GM23338 (cell line): ENCODE measurements at regions not wholly inside any gene's neighbourhood (a gene's known extent, or its start where the extent isn't known, plus 50 kb on each side); places are given as distances from the start of the nearest gene placed in this dataset.

ENCODE experiments used
- ATAC-seq: fragments of 200-7000 bp; cut with Tn5 transposase; 3 replicates; pipeline ENCODE4 v1.9.1; 2020
- DNase-seq: peaks from one replicate; pipeline ENCODE4 v3.0.0-alpha.2; 2015; ENCODE audit warnings: low spot score
- H2AFZ ChIP-seq: fragments of 200-600 bp; sonication (generic); 2 replicates; pipeline ENCODE4 v1.8.0; 2016; ENCODE audit warnings: antibody characterized with exemption, mild to moderate bottlenecking, moderate library complexity
- H3F3A ChIP-seq: fragments of 200-600 bp; sonication (generic); replicated peaks from 2 replicates; pipeline ENCODE4 v1.8.0; 2017; ENCODE audit warnings: antibody characterized with exemption, mixed run types, low read depth
- H3K27ac ChIP-seq: fragments of 200-600 bp; sonication (generic); 2 replicates; pipeline ENCODE4 v1.6.1; 2016; ENCODE audit warnings: low read depth
- H3K27me3 ChIP-seq: fragments of 200-600 bp; sonication (generic); 2 replicates; pipeline ENCODE4 v1.8.0; 2016; ENCODE audit warnings: mild to moderate bottlenecking, mixed run types, moderate library complexity; ENCODE audit not compliant: insufficient read depth
- H3K36me3 ChIP-seq: fragments of 200-600 bp; sonication (generic); 2 replicates; pipeline ENCODE4 v1.8.0; 2016; ENCODE audit warnings: mild to moderate bottlenecking; ENCODE audit not compliant: insufficient read depth
- H3K4me1 ChIP-seq: fragments of 200-600 bp; sonication (generic); 2 replicates; pipeline ENCODE4 v1.8.0; 2016; ENCODE audit warnings: mild to moderate bottlenecking, moderate library complexity; ENCODE audit not compliant: insufficient read depth
- H3K4me2 ChIP-seq: fragments of 200-600 bp; sonication (generic); 2 replicates; pipeline ENCODE4 v1.7.1; 2017; ENCODE audit warnings: mixed run types
- H3K4me3 ChIP-seq: fragments of 200-600 bp; sonication (generic); 2 replicates; pipeline ENCODE4 v1.6.1; 2016; ENCODE audit warnings: mixed run types
- H3K79me2 ChIP-seq: fragments of 200-600 bp; sonication (generic); replicated peaks from 2 replicates; pipeline ENCODE4 v1.8.0; 2017; ENCODE audit warnings: mild to moderate bottlenecking; ENCODE audit not compliant: insufficient read depth
- H3K9me2 ChIP-seq: fragments of 200-600 bp; sonication (generic); 2 replicates; pipeline ENCODE4 v1.8.0; 2017; ENCODE audit not compliant: insufficient read depth
- H4K20me1 ChIP-seq: fragments of 200-600 bp; sonication (generic); replicated peaks from 2 replicates; pipeline ENCODE4 v1.8.0; 2017; ENCODE audit warnings: mild to moderate bottlenecking; ENCODE audit not compliant: insufficient read depth
- H3K27ac Mint-ChIP-seq: 2 replicates; pipeline ENCODE4 v1.8.0; 2020; ENCODE audit warnings: inconsistent platforms, mild to moderate bottlenecking, moderate library complexity, mixed read lengths
- H3K27me3 Mint-ChIP-seq: 3 replicates; pipeline ENCODE4 v1.8.0; 2022; ENCODE audit warnings: low read depth, mild to moderate bottlenecking, moderate library complexity, mixed read lengths, inconsistent platforms; ENCODE audit not compliant: insufficient read depth, poor library complexity
- H3K36me3 Mint-ChIP-seq: 3 replicates; pipeline ENCODE4 v1.8.0; 2021; ENCODE audit warnings: low read depth, mild to moderate bottlenecking, inconsistent platforms, moderate library complexity, mixed read lengths
- H3K4me1 Mint-ChIP-seq: 3 replicates; pipeline ENCODE4 v1.8.0; 2020; ENCODE audit warnings: mild to moderate bottlenecking, inconsistent platforms, mixed read lengths
- H3K4me3 Mint-ChIP-seq: 3 replicates; pipeline ENCODE4 v1.8.0; 2021; ENCODE audit warnings: moderate library complexity, mild to moderate bottlenecking, inconsistent platforms, mixed read lengths
- H3K9me3 Mint-ChIP-seq: 3 replicates; pipeline ENCODE4 v1.8.0; 2020; ENCODE audit warnings: moderate library complexity, mild to moderate bottlenecking, inconsistent platforms, mixed read lengths
- EZH2 ChIP-seq: fragments of 200-600 bp; sonication (generic); IDR thresholded peaks from one replicate; pipeline ENCODE4 v1.8.0; 2017; ENCODE audit warnings: antibody characterized with exemption, mild to moderate bottlenecking, low read depth; ENCODE audit not compliant: unreplicated experiment
- JUNB ChIP-seq: IDR thresholded peaks from one replicate; pipeline ENCODE4 v1.6.1; 2016; ENCODE audit warnings: antibody characterized with exemption; ENCODE audit not compliant: unreplicated experiment
- POLR2AphosphoS5 ChIP-seq: IDR thresholded peaks from 2 replicates; pipeline ENCODE4 v1.6.1; 2016; ENCODE audit warnings: antibody characterized with exemption, low read depth
- STAT1 ChIP-seq: IDR thresholded peaks from one replicate; pipeline ENCODE4 v1.6.1; 2016; ENCODE audit warnings: antibody characterized with exemption; ENCODE audit not compliant: unreplicated experiment
- TF ChIP-seq, protein P1 (sequence below): fragments of 250-450 bp; sonication (Bioruptor Pico); IDR thresholded peaks from 2 replicates; pipeline ENCODE4 v1.5.0; 2020; ENCODE audit warnings: mild to moderate bottlenecking, moderate library complexity
- TF ChIP-seq, protein P2 (sequence below), 2 experiments: fragments of 200-600 bp in 1 of 2; sonication (generic) in 1 of 2; conservative IDR thresholded peaks; 2 replicates each; pipeline versions ENCODE4 v1.5.1 to v1.6.1; 2016 to 2017; ENCODE audit warnings: antibody characterized with exemption in 2 of 2, low read depth in 2 of 2, mild to moderate bottlenecking in 2 of 2, moderate library complexity in 1 of 2
- TF ChIP-seq, protein P3 (sequence below): IDR thresholded peaks from 2 replicates; pipeline ENCODE4 v1.6.1; 2016; ENCODE audit warnings: antibody characterized with exemption

DNA sequence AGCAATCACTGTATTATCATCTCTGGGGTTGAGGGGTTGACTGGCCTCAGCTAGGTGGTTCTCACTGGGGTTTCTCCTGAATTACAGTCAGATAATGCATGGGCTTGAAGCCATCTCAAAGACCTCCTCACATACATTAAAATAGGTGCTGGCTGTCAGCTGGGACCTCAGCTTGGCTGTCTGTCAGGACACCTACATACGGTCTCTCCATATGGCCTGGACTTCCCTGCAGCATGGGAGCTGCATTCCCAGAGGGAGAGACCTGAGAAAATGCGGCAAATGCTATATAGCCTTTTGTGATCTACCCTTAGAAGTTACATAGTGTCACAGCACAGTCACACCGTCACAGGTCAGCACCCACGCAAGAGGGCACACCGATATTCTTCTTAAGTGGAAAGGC, 93.6 kb downstream of the TSEN15 start (continued):
- TF ChIP-seq, protein P1, sequence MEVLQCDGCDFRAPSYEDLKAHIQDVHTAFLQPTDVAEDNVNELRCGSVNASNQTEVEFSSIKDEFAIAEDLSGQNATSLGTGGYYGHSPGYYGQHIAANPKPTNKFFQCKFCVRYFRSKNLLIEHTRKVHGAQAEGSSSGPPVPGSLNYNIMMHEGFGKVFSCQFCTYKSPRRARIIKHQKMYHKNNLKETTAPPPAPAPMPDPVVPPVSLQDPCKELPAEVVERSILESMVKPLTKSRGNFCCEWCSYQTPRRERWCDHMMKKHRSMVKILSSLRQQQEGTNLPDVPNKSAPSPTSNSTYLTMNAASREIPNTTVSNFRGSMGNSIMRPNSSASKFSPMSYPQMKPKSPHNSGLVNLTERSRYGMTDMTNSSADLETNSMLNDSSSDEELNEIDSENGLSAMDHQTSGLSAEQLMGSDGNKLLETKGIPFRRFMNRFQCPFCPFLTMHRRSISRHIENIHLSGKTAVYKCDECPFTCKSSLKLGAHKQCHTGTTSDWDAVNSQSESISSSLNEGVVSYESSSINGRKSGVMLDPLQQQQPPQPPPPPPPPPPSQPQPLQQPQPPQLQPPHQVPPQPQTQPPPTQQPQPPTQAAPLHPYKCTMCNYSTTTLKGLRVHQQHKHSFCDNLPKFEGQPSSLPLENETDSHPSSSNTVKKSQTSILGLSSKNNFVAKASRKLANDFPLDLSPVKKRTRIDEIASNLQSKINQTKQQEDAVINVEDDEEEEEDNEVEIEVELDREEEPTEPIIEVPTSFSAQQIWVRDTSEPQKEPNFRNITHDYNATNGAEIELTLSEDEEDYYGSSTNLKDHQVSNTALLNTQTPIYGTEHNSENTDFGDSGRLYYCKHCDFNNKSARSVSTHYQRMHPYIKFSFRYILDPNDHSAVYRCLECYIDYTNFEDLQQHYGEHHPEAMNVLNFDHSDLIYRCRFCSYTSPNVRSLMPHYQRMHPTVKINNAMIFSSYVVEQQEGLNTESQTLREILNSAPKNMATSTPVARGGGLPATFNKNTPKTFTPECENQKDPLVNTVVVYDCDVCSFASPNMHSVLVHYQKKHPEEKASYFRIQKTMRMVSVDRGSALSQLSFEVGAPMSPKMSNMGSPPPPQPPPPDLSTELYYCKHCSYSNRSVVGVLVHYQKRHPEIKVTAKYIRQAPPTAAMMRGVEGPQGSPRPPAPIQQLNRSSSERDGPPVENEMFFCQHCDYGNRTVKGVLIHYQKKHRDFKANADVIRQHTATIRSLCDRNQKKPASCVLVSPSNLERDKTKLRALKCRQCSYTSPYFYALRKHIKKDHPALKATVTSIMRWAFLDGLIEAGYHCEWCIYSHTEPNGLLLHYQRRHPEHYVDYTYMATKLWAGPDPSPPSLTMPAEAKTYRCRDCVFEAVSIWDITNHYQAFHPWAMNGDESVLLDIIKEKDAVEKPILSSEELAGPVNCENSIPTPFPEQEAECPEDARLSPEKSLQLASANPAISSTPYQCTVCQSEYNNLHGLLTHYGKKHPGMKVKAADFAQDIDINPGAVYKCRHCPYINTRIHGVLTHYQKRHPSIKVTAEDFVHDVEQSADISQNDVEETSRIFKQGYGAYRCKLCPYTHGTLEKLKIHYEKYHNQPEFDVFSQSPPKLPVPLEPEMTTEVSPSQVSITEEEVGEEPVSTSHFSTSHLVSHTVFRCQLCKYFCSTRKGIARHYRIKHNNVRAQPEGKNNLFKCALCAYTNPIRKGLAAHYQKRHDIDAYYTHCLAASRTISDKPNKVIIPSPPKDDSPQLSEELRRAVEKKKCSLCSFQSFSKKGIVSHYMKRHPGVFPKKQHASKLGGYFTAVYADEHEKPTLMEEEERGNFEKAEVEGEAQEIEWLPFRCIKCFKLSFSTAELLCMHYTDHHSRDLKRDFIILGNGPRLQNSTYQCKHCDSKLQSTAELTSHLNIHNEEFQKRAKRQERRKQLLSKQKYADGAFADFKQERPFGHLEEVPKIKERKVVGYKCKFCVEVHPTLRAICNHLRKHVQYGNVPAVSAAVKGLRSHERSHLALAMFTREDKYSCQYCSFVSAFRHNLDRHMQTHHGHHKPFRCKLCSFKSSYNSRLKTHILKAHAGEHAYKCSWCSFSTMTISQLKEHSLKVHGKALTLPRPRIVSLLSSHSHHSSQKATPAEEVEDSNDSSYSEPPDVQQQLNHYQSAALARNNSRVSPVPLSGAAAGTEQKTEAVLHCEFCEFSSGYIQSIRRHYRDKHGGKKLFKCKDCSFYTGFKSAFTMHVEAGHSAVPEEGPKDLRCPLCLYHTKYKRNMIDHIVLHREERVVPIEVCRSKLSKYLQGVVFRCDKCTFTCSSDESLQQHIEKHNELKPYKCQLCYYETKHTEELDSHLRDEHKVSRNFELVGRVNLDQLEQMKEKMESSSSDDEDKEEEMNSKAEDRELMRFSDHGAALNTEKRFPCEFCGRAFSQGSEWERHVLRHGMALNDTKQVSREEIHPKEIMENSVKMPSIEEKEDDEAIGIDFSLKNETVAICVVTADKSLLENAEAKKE (CRISPR knock-in tag): no peak
- TF ChIP-seq, protein P2, sequence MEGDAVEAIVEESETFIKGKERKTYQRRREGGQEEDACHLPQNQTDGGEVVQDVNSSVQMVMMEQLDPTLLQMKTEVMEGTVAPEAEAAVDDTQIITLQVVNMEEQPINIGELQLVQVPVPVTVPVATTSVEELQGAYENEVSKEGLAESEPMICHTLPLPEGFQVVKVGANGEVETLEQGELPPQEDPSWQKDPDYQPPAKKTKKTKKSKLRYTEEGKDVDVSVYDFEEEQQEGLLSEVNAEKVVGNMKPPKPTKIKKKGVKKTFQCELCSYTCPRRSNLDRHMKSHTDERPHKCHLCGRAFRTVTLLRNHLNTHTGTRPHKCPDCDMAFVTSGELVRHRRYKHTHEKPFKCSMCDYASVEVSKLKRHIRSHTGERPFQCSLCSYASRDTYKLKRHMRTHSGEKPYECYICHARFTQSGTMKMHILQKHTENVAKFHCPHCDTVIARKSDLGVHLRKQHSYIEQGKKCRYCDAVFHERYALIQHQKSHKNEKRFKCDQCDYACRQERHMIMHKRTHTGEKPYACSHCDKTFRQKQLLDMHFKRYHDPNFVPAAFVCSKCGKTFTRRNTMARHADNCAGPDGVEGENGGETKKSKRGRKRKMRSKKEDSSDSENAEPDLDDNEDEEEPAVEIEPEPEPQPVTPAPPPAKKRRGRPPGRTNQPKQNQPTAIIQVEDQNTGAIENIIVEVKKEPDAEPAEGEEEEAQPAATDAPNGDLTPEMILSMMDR (conservative IDR thresholded peaks at IDR 0.05; ENCODE audit: low read depth in 2 of 2): no peak

DNA sequence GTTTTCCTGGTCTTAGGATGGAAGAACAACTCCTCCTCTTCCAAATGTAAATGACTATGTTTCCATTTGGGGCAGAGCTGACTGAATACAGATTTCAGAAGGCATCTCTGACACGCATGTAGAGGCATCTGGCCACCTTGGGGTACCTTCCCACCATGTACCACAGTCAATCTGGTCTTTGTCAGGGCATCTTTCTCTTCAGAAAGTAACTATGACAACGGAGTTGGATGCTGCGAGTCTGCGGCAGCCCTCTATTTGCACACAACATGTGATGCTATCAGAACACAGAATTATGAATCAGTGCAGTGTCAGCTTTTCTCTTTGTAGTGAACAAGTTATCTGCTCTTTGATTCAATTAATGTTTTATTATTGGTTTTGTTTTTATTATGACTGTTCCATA, 94.7 kb downstream of the TSEN15 start:
- Histone ChIP-seq H3K27me3 (no peaks in the 10 kb centered on the region), H3K79me2 (no peaks in the 10 kb centered on the region), H3K4me1 (no peaks in the 10 kb centered on the region), H3K27ac (no peak overlapping the region), H3F3A (no peaks in the 10 kb centered on the region), H3K4me2 (no peak overlapping the region), H2AFZ (no peak overlapping the region), H3K36me3 (no peaks in the 10 kb centered on the region), H4K20me1 (no peaks in the 10 kb centered on the region), H3K4me3 (no peak overlapping the region), H3K9me2 (no peaks in the 10 kb centered on the region)
- Mint-ChIP-seq H3K27ac (no peak overlapping the region), H3K4me1 (peaks cover 2% of the 10 kb centered on the region; the same call in 2 of the 3 replicates), H3K36me3 (no peaks in the 10 kb centered on the region), H3K9me3 (no peaks in the 10 kb centered on the region; the same call in 2 of the 3 replicates), H3K27me3 (no peaks in the 10 kb centered on the region), H3K4me3 (no peak overlapping the region)
- ATAC-seq (no peak), DNase-seq (no peak)
- no peak for TF ChIP-seq EZH2
- TF ChIP-seq, protein P1 (CRISPR knock-in tag): no peak
- TF ChIP-seq JUNB: no peak
- no peak for TF ChIP-seq POLR2AphosphoS5
- no peak for TF ChIP-seq STAT1
- TF ChIP-seq, protein P3, sequence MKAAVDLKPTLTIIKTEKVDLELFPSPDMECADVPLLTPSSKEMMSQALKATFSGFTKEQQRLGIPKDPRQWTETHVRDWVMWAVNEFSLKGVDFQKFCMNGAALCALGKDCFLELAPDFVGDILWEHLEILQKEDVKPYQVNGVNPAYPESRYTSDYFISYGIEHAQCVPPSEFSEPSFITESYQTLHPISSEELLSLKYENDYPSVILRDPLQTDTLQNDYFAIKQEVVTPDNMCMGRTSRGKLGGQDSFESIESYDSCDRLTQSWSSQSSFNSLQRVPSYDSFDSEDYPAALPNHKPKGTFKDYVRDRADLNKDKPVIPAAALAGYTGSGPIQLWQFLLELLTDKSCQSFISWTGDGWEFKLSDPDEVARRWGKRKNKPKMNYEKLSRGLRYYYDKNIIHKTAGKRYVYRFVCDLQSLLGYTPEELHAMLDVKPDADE: no peak
